Osteoblast (primary cell): ENCODE measurements at regions not wholly inside any gene's neighbourhood (a gene's known extent, or its start where the extent isn't known, plus 50 kb on each side); places are given as distances from the start of the nearest gene placed in this dataset.

Source experiments
- DNase-seq: peaks from one replicate; pipeline ENCODE4 v3.0.0; 2011; ENCODE audit warnings: low spot score, mixed read lengths; ENCODE audit not compliant: insufficient read length; ENCODE audit errors: missing footprints
- H2AFZ ChIP-seq: 2 replicates; pipeline ENCODE4 v1.6.0; 2011; ENCODE audit warnings: mild to moderate bottlenecking, low read length
- H3K27ac ChIP-seq: 2 replicates; pipeline ENCODE4 v1.5.1; 2011; ENCODE audit warnings: mild to moderate bottlenecking, low read depth, low read length, moderate library complexity
- H3K27me3 ChIP-seq: 2 replicates; pipeline ENCODE4 v1.6.0; 2012; ENCODE audit warnings: mild to moderate bottlenecking, control low read depth, inconsistent platforms, low read length, moderate library complexity; ENCODE audit not compliant: insufficient read depth
- H3K36me3 ChIP-seq: 2 replicates; pipeline ENCODE4 v1.5.1; 2011; ENCODE audit warnings: mild to moderate bottlenecking, low read length, control low read depth, moderate library complexity; ENCODE audit not compliant: insufficient read depth
- H3K4me1 ChIP-seq: 2 replicates; pipeline ENCODE4 v1.5.1; 2011; ENCODE audit warnings: mild to moderate bottlenecking, low read length, control low read depth, moderate library complexity; ENCODE audit not compliant: insufficient read depth
- H3K4me2 ChIP-seq: 2 replicates; pipeline ENCODE4 v1.6.0; 2011; ENCODE audit warnings: mild to moderate bottlenecking, low read length; ENCODE audit not compliant: insufficient read depth
- H3K4me3 ChIP-seq: fragments of 200-600 bp; sonication (generic); 3 replicates; pipeline ENCODE4 v1.5.1; 2012; ENCODE audit warnings: mild to moderate bottlenecking, low read length, inconsistent platforms; ENCODE audit not compliant: insufficient read depth
- H3K79me2 ChIP-seq: 2 replicates; pipeline ENCODE4 v1.6.0; 2012; ENCODE audit warnings: mild to moderate bottlenecking, low read length, control low read depth, inconsistent platforms; ENCODE audit not compliant: insufficient read depth
- H3K9me3 ChIP-seq: 2 replicates; pipeline ENCODE4 v1.5.1; 2011; ENCODE audit warnings: low read depth, low read length, control low read depth
- H4K20me1 ChIP-seq: 2 replicates; pipeline ENCODE4 v1.6.0; 2012; ENCODE audit warnings: mild to moderate bottlenecking, low read length, control low read depth; ENCODE audit not compliant: insufficient read depth
- TF ChIP-seq, protein P1 (sequence below): IDR thresholded peaks from 2 replicates; pipeline ENCODE4 v1.5.1; 2011; ENCODE audit warnings: mild to moderate bottlenecking, low read depth, low read length, moderate library complexity; ENCODE audit errors: extremely low read depth

DNA sequence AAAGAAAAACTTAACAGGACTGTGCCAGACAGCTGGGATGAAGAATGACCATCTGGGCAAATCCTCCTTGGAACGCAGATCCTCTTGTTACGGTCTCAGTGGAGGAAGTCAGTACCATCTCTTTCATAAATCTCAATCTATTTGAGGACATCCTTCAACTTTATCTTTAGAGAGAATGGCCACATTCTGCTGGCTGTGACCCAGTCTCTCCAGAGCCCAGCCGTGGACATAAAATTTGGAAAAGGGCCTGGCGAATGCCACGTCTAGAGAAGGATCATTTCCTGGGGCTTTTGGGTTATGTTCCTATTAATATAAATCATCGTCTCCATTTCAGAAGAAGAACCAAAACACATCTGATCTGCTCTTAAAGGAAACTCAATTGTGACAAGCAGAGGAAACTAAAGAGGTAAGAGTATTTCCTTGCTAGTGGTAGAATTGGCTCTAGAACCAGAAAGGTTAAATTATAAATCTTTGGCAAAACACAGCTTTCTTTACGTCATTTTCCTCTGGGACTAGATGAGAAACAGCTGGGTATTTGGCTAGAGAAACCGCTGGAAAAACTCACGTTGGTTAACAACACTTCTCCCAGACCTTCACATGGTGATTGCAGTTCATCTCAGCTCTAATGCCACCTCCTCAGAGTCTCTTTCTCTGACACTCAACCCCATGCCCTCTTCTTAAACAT lies 164.7 kb downstream of the CHIC2 start:
- TF ChIP-seq, protein P1, sequence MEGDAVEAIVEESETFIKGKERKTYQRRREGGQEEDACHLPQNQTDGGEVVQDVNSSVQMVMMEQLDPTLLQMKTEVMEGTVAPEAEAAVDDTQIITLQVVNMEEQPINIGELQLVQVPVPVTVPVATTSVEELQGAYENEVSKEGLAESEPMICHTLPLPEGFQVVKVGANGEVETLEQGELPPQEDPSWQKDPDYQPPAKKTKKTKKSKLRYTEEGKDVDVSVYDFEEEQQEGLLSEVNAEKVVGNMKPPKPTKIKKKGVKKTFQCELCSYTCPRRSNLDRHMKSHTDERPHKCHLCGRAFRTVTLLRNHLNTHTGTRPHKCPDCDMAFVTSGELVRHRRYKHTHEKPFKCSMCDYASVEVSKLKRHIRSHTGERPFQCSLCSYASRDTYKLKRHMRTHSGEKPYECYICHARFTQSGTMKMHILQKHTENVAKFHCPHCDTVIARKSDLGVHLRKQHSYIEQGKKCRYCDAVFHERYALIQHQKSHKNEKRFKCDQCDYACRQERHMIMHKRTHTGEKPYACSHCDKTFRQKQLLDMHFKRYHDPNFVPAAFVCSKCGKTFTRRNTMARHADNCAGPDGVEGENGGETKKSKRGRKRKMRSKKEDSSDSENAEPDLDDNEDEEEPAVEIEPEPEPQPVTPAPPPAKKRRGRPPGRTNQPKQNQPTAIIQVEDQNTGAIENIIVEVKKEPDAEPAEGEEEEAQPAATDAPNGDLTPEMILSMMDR: no peak
- Histone ChIP-seq H3K4me2 (peak overlapping the region; percentile 59), H3K27ac (peak overlapping the region; percentile 53), H3K4me1 (peaks cover 13% of the 10 kb centered on the region), H4K20me1 (no peaks in the 10 kb centered on the region), H3K9me3 (no peaks in the 10 kb centered on the region), H3K36me3 (no peaks in the 10 kb centered on the region), H2AFZ (peak overlapping the region; percentile 61), H3K27me3 (no peaks in the 10 kb centered on the region), H3K79me2 (no peaks in the 10 kb centered on the region), H3K4me3 (peak overlapping the region; percentile 38)
- peak; percentile 47 for DNase-seq

DNA sequence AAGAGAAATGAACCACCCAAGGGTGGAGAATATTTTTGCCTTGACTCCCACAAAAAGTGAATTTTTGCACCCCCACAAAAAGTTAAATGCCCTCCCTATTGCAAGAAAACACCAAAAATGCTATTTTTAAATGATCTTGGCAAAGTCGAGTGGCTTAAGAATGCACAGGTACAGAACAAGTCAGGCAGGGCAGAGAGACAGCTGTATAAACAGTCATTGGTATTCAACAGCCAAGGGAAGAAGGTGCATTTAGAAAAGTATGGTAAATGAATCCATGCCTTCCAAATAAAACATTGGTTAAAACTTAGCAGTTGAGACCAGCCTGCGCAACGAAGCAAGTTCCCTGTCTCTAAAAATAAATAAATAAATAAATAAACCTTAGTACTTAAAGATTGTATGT lies 169.3 kb downstream of the CHIC2 start:
- TF ChIP-seq, protein P1: no peak
- Histone ChIP-seq H2AFZ (no peak overlapping the region), H3K9me3 (no peaks in the 10 kb centered on the region), H3K36me3 (no peaks in the 10 kb centered on the region), H3K4me3 (no peak overlapping the region), H3K27me3 (no peaks in the 10 kb centered on the region), H3K79me2 (no peaks in the 10 kb centered on the region), H3K4me2 (no peak overlapping the region), H4K20me1 (no peaks in the 10 kb centered on the region), H3K4me1 (peaks cover 9% of the 10 kb centered on the region), H3K27ac (no peak overlapping the region)
- DNase-seq: no peak

DNA sequence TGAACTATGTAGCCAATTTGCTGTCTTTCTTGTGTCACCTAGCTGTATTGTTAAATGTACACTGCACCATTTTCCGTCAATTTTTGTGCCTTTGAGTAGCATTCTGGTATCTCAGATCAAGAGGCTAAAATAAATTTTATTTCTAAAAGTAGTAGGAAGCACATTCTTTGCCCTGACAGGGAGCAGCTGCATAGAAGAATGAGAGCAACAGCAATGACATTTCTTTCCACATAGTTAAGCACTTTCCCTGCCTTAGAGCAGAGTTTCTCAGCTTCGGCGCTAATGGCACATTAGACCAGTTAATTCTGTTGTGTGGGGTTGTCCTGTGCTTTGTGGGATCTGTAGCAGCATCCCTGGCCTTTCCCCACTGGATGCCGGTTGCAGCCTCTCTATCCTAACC lies 173.9 kb downstream of the CHIC2 start:
- no peak for DNase-seq
- Histone ChIP-seq H3K36me3 (no peaks in the 10 kb centered on the region), H3K79me2 (no peaks in the 10 kb centered on the region), H3K4me2 (no peak overlapping the region), H2AFZ (no peak overlapping the region), H3K27ac (no peak overlapping the region), H3K27me3 (no peaks in the 10 kb centered on the region), H4K20me1 (no peaks in the 10 kb centered on the region), H3K4me3 (no peak overlapping the region), H3K9me3 (no peaks in the 10 kb centered on the region), H3K4me1 (no peaks in the 10 kb centered on the region)
- TF ChIP-seq, protein P1: no peak

DNA sequence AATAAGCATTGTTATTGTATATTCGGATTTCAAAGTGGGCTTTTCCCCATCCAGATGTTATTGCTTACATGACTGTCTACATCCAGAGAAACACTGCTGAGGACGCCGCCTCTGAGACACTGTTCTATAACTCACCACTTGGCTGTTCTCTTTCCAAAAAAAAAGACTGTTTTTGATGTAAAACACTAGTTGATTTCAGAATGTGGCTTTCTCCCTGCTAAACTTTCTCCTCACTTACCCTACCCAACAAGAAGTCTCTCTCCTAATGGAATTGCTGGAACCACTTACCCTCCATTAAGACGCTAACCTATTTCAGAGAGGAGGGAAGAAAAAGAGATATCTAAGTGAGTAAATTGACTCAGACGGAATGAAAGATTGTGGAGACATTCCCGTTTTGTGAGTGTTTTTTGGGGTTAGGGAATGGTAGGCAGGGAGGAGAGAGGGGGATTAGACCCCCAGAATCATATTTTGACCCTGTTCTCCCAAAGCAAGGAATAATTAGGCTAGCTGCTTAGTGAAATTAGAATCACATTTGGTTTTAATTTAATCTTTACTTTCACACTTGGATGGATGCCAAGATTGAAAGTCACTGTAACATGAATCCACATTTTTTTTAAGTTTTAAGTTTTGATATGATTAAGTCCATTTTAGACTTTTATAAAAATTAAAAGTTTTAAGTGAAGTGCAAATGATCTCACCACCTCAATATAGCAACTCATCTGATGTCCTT lies 174.9 kb downstream of the CHIC2 start:
- Histone ChIP-seq H2AFZ (no peak overlapping the region), H3K27ac (no peak overlapping the region), H3K27me3 (no peaks in the 10 kb centered on the region), H3K36me3 (no peaks in the 10 kb centered on the region), H3K9me3 (no peaks in the 10 kb centered on the region), H4K20me1 (no peaks in the 10 kb centered on the region), H3K79me2 (no peaks in the 10 kb centered on the region), H3K4me3 (no peak overlapping the region), H3K4me1 (no peaks in the 10 kb centered on the region), H3K4me2 (no peak overlapping the region)
- TF ChIP-seq, protein P1: no peak
- no peak for DNase-seq
